CD4-positive, alpha-beta T cell treated with Interleukin-2 at 100 ng/mL for 4 hours (primary cell): ENCODE measurements at regions not wholly inside any gene's neighbourhood (a gene's known extent, or its start where the extent isn't known, plus 50 kb on each side); places are given as distances from the start of the nearest gene placed in this dataset.

Source experiments
- DNase-seq: peaks from one replicate; pipeline ENCODE4 v3.0.0-alpha.2; 2020; ENCODE audit warnings: low spot score

DNA sequence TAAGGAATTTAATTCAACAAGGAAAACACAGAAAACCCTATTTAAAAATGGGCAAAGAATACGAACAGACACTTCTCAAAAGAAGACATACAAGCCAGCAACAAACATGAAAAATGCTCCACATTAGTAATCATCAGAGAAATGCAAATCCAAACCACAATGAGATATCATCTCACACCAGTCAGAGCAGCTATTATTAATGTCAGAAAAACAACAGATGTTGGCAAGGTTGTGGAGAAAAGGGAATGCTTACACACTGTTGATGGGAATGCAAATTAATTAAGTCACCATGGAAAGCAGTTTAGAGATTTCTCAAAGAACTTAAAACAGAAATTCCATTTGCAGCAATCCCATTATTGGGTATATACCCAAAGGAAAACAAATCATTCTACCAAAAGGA is 55.2 kb downstream of the GCC1 start:
- no peak for DNase-seq

DNA sequence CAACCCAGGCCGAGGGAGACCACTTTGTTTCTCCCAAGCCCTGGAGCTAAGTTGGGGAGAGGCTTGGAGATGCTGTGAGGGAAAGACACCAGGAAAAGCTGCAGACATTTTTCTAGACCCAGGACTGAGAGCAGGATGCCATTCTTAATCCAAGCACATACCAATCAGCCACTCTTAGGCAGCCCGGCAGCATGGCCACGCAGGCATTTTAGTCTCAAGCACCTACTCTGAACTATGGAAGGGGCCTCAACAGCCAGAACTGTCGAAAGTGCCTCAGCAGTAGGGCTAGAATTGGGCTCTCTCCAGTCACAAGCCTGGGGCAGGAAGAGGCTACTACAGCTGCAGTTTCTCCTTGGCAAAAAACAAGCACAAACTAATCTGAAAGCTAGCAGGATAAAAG is 57.8 kb downstream of the GCC1 start:
- no peak for DNase-seq

DNA sequence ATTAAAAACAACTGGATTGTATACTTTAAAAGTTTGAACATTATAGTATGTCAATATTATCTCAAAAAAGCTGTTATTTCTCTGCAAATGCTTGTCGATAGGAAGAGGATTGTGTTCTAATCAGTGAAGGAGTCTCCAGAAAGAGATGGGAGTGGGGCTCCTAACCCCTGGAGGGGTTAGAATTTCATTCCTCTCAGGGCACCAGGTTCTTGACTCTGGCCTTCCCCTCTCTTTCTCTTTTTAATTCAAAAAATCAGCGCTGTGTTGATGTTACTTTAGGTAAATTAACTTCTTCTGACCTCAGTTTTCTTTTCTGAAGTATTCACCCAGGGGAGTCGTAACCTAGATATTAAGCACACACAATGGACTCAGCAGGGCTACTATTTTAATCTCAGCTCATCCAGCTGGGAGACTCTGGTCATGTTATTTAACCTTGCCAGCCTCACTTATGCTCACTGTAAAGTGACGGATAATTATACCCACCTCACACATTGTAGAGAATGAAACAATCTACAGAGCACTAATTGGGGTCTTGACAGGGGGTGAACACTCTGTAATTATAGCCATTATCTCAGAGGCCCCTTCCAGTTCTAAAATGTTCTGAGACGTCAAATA is 59.4 kb downstream of the GCC1 start:
- DNase-seq, result no peak

DNA sequence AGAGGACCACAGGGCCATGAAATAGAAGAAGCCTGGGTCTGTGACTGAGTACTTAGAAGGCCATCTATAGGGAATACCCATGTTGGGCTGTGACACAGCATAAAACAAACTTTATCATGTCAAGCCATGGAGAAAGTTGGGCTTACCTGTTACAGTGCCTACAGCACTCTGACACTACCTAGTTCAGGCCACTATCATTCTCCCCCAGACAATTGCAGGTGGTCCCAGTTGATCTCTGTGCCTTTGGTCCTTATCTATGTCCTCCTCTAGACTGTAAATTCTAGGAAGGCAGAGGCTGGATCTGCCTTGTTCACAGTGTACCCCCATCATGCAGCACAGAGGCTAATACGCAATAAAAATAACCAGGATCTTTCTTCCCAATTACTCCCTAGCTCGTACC is 69.1 kb downstream of the GCC1 start:
- DNase-seq, result no peak

DNA sequence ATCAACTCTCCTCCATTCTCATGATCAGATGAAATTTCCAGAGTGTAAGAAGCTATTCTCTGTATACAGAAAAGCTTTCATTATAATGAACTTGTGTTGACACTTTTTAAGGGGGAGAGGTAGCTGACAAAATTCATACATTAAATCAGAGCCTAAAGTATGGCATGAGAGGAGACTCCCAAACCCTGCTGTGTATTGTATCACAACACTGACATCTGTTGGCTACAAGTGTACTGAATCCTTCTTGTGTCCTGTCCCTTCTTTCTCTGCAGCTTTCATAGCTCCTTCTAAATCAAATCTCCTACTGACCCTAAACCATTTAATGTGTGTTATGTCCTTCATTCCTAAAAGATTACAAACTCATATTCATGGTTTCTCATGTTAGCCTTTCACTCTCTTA is 70.9 kb downstream of the GCC1 start:
- peak; percentile 32 for DNase-seq

DNA sequence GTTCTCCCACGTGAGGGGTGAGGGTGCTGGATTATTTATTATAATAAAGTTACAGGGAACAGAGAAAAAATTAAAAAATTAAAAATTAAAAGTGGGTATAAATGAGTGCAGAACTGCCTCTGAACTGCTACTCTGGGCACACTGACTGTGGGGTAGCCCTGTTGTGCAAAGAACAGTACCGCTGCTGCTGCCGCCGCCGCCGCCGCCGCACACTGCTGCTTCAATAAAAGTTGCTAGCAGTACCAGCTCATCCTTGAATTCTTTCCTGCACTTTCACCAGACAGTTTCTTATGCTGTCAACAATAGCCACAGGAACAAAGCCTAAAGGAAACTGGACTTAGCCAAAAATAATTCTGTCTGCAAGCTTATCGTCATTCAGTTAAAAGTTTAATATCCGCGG is 72.1 kb downstream of the GCC1 start:
- no peak for DNase-seq

DNA sequence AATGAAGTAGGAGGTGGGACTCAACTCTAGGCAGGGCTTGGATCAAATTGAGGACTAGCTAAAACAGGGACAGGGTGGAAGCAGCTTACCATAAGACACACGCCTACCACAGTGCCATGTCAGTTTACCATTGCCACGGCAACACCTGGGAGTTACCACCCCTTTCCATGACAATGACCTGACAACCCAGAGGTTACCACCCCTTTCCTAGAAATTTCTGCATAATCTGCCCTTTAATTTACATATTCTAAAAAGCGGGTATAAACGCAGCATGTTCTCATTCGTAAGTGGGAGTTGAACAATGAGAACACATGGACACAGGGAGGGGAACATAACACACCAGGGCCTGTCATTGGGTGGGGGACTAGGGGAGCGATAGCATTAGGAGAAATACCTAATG is 72.7 kb downstream of the GCC1 start:
- no peak for DNase-seq

DNA sequence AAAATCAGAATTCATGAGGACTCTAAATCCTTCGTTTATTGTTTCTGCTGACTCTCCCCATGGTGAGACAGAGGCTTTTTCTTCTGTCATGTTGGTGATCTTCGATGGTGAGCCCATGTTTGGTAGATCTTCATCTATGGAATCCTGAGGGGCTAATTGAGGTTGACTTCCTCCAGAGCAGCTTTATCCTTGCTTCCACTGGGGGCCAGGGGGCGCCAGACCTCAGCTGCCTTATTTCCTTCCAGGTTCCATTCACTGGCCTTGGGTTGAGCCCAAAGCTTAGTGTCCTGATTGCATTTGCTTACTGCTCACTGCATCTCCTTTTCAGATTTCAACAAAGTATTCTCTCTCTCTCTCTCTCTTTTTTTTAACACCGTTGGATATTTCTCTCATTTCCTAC is 80.7 kb downstream of the GCC1 start:
- peak; percentile 16 for DNase-seq

DNA sequence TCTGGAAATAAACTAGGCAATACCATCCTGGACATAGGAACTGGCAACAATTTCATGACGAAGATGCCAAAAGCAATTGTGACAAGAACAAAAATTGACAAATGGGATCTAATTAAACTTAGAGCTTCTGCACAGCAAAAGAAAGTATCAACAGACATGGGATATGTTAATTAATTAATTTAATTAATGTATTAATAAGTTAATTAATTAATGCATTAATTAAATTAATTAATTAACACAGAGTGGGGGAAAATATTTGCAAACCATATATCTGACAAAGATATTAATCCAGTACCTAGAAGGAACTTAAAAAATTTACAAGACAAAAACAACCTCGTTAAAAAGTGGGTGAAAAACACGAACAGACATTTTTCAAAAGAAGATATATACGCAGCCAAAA is 83.6 kb downstream of the GCC1 start:
- no peak for DNase-seq

DNA sequence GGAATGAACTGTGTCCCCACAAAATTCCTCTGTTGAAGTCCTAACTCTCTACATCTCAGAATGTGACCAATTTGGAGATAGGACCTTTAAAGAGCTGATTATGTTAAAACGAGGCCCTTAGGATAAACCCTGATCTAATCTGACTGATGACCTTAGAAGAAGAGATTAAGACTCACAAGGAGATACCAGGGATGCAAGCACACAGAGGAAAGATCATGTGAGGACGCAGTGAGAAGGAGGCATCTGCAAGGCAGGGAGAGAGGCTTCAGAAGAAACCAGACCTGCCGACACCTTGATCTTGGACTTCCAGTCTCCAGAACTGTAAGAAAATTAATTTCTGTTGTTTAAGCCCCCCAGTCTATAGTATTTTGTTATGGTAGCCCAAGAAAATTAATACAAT is 94.9 kb upstream of the ZNF800 start:
- no peak for DNase-seq

DNA sequence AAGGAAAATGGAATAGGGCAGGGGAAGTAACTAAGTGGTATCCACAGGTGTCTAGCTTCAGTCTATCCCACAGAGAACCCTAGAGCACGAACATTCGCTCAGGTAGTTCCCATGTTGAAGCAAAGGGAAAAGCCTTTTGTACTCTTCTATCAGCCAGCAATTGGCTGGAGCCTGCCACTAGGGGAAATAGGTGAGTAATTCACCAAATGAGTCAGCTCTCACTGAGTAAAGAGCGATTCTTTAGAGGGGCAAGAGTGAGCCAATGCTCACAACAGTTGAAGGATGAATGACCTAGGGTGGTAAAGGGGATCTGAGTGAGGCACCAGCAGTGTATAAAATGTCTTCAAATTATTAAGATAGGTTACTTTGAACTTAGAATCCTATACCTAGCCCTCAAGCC is 94.1 kb upstream of the ZNF800 start:
- DNase-seq, result no peak

DNA sequence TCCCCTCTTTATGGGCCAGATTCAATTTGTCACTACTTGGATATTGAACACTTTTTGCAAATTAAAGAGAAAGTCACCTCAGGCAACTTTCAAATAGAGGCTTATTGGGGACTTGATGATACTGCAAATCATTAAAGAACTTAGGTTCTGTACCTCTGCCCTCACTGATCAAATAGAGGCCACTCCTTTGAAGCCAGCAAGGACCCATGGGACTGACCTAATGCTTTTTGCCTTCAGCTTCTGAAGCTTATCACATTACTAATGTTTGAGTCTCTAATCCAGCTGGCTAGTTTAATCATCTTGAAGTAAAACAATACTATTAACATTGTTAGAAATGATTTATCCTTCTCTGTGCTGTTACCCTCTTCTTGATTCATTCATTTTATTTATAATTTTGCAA is 93.0 kb upstream of the ZNF800 start:
- no peak for DNase-seq

DNA sequence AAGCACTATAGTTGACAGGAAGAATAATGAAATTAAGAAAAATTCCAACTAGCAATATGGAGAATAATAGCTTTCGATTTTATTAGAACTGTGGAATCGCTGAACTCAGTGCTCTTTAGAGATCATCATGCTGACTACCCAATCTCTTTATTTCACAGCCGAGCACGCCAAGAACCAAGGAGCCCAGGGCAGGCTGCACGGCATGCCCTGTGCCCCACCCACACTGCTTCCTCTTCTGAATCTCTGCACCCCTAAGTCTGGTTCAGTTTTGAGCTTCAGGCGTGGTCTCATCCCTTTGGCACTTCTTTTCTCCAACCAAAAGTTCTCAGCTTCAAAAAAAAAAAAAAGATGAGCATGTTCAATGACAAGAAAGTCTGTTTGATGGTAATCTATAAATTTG is 92.4 kb upstream of the ZNF800 start:
- no peak for DNase-seq

DNA sequence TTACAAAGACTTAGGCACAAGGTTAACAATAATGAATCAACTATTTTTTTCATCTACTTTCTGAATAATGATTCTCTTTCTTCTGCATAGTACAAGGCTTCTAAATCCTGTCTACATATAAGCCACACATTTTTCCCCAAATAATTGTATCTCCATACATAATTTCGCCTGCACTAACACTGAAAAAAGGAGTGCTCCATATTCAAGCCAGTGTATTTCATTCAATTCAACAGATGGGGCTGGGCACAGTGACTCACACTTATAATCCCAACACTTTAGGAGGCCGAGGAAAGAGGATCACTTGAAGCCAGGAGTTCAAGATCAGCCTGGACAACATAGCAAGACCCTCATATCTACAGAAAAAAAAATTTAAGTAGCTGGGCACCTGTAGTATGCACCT is 86.0 kb upstream of the ZNF800 start:
- no peak for DNase-seq

DNA sequence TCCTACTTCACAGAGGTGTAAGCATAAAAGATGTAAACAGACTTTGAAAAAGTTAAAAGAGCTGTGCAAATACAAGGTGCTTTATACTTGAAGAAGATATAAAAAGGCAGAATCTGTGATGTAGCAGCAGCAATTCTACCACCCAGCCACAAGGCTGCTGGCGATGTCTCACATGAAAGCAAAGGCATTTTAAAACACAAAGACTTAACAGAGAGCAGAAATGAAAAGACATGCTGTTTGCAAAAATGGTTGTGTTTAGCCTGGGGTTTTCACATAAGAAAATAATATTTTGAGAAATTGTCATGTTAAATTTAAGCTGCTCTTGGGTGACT is 85.5 kb upstream of the ZNF800 start:
- no peak for DNase-seq

DNA sequence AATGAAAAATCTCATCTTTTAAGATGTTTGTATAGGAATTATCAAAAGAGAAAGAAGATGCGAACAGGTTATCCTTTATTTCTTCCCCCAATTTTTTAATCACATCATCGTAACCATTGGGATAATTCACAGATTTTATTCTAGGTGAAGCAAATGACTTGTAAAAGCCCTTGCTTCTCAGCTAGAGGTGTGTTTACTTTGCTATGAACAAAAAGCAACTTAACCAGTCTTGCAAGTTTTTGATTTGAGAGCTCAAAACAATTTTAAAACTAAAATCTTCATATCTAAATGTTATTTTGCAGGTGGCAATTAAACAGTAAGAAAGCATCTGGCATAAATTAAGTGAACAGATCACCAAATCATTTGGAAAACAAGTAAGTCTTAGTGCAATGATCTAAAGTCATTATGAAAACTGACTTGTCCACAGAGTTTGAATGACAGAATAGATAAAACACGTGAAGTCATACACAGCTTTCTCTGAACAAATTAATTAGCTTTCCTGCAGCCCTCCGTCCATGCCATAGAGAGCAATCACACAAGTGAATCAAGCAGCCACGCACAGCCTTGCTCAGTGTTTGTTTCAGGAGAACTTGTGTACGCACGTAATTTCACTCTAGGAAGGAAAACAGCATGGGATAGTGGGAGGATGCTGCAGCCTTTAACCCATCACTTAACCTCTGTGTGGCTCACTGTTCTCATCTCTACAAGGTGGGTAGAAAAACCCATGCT is 85.0 kb upstream of the ZNF800 start:
- DNase-seq, result no peak

DNA sequence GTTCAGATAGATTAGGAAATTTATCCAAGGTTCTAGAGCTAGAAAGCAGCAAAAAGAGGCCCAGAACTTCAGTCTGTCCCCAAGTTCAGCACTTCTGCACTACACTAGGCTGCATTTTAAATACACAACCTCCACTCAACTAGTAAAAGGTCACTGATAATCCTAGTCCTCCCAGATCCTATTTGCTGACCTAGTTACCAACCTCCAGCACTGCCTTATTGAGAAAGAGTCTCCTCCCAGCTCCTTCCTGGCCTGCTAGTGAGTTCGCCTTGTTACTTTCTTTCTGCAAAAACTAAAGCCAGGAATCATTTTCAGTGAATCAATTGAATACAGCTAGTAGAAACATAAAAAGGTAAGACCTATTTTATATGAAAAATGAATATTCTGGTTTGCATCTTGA is 84.1 kb upstream of the ZNF800 start:
- DNase-seq, result no peak

DNA sequence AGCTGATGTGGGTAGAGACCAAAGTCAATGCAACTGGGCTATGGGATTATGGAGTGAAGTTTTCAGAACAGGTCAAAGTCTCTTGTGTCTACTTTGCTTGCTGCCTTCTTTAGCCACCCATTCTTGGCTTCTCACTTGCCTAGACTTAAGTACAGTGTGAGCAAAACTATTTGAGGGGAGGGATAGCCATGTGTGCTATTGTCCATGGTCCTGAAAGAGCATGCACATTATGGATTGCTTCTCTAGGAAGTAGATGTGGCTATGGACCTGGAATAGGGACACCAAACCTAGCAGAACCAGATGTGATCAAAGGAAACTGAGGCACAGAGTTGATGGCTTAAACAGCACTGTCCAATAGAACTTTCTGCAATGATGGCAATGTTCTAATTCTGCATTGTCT is 81.9 kb upstream of the ZNF800 start:
- no peak for DNase-seq

DNA sequence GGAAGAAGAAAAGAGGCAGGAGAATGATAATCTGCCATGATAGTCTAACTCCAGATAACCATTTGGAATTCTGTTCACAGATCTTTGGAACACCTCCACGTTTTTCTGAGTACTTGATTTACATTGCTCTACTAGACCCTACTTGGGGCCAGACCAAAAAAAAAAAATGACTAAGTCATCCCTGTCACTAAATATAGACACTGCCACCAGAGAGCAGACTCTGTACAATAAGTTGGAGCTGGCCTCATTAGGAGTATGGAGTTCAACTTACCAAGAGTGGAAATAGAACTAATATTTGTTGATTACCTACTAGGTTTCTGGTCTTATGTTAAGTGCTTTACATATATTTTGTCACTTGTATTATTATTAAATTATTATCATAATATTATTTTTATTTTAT is 80.9 kb upstream of the ZNF800 start:
- DNase-seq, result no peak

DNA sequence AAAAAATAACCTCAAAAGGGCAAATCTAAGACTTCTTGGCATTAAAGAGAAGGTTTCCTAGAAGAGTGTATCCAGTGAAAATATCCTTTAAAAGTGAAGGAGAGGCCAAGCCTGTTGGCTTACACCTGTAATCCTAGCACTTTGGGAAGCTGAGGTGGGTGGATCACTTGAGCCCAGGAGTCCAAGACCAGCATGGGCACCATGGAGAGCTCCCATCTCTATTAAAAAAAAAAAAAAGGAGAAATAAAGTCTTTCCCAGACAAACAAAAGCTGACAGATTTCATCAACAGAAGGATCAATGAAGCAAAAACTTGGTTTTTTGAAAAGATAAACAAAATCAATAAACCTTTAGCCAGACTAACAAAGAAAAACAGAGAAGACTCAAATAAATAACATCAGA is 67.6 kb upstream of the ZNF800 start:
- no peak for DNase-seq

DNA sequence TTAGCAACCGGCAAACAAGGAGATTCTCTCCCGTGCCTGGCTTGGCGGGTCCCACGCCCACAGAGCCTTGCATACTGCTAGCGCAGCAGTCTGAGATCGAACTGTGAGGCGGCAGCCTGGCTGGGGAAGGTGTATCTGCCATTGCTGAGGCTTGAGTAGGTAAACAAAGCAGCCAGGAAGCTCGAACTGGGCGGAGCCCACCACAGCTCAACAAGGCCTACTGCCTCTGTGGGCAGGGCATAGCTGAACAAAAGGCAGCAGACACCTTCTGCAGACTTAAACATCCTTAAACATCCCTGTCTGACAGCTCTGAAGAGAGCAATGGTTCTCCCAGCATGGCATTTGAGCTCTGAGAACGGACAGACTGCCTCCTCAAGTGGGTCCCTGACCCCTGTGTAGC is 58.8 kb upstream of the ZNF800 start:
- DNase-seq, result peak; percentile 1

DNA sequence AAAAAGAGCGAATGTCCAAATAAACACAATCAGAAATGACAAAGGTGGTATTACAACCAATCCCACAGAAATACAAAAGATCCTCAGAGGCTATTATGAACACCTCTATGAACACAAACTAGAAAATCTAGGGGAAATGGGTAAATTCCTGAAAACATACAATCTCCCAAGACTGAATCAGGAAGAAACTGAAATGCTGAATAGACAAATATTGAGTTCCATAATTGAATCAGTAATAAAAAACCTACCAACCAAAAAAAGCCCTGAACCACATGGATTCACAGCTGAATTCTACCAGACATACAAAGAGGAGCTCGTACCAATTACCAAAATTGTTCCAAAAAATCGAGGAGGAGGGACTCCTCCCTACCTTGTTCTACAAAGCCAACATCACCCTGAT is 56.1 kb upstream of the ZNF800 start:
- no peak for DNase-seq

DNA sequence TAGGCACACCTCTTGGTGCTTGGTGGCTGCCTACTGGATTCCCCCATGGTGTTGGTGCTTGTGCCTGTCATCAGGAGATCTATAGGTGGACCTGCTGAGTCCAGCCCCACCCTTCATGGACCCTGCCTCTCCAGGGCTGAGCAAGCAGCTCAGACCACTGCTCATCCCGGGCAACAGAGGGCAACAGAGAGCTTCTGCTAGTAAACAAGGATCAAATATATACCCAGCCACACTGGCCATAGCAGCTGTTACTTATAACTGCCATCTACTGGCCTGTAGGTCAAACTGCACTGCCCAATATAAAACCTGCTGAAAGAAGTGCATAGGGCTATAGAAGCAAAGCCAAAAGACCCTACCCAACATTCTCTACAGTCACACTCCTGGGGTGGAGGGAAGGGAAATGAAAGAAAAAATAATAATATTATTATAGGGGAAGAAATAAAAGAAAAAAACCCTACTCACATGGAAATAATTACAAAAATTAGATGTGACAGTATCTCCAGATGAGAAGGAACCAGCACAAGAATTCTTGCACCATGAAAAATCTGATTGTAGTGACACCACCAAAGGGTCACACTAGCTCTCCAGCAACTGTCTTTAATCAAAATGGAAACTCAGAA is 54.9 kb upstream of the ZNF800 start:
- DNase-seq, result peak; percentile 70

DNA sequence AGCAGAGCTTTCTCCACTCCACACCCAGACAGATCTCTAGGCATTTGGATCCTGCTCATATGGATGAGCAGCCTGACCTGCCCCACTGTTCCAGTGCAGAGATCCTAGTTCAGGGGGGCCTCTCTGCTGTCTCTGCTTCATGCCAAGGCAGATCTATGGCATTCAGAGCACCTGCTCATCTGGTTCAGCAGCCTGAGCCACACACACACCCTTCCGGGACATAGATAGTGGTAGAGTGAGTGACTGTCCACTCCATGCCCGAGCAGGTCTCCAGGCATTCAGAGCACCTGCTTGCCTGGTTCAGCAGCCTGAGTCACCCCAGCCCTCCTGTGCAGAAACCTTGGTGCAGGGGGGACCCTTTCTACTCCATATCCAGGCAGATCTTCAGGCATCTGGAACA is 54.3 kb upstream of the ZNF800 start:
- DNase-seq, result no peak
